Activated T-cell treated with anti-CD3 and anti-CD28 coated beads, Interleukin-2, amount 50 U/mL, for 24 hours (primary cell): ENCODE measurements at regions not wholly inside any gene's neighbourhood (a gene's known extent, or its start where the extent isn't known, plus 50 kb on each side); places are given as distances from the start of the nearest gene placed in this dataset.

Experiments used
- DNase-seq: peaks from one replicate; pipeline ENCODE4 v3.0.0-alpha.2; 2020
- H3K27ac Mint-ChIP-seq: 2 replicates; pipeline ENCODE4 v1.8.0; 2020; ENCODE audit warnings: mild to moderate bottlenecking, mixed read lengths
- H3K27me3 Mint-ChIP-seq: 2 replicates; pipeline ENCODE4 v1.8.0; 2020; ENCODE audit warnings: mixed read lengths
- H3K36me3 Mint-ChIP-seq: 2 replicates; pipeline ENCODE4 v1.8.0; 2020; ENCODE audit warnings: low read depth, mixed read lengths
- H3K4me1 Mint-ChIP-seq: 2 replicates; pipeline ENCODE4 v1.8.0; 2020; ENCODE audit warnings: low read depth, mixed read lengths
- H3K4me3 Mint-ChIP-seq: 2 replicates; pipeline ENCODE4 v1.8.0; 2020; ENCODE audit warnings: mild to moderate bottlenecking, moderate library complexity, mixed read lengths
- H3K9me3 Mint-ChIP-seq: 2 replicates; pipeline ENCODE4 v1.8.0; 2020; ENCODE audit warnings: mixed read lengths

GRCh38 chr13:68168448-68168847, 938.3 kb upstream of the PCDH9 start:
- Mint-ChIP-seq H3K9me3 (peaks cover 13% of the 10 kb centered on the region), H3K36me3 (no peaks in the 10 kb centered on the region), H3K27ac (no peak overlapping the region), H3K4me1 (no peaks in the 10 kb centered on the region), H3K4me3 (no peak overlapping the region), H3K27me3 (no peaks in the 10 kb centered on the region)
- no peak for DNase-seq

- Mint-ChIP-seq H3K4me1 (no peaks in the 10 kb centered on the region), H3K27me3 (no peaks in the 10 kb centered on the region), H3K27ac (no peak overlapping the region), H3K4me3 (no peak overlapping the region), H3K9me3 (peaks cover 20% of the 10 kb centered on the region), H3K36me3 (no peaks in the 10 kb centered on the region)
- no peak for DNase-seq
These were observed 930.3 kb upstream of the PCDH9 start for GRCh38 chr13:68160466-68160865.

GRCh38 chr13:68152414-68152813, 922.3 kb upstream of the PCDH9 start:
- Mint-ChIP-seq H3K27me3 (no peaks in the 10 kb centered on the region), H3K9me3 (peaks cover 30% of the 10 kb centered on the region), H3K4me3 (no peak overlapping the region), H3K27ac (no peak overlapping the region), H3K36me3 (no peaks in the 10 kb centered on the region), H3K4me1 (no peaks in the 10 kb centered on the region)
- no peak for DNase-seq

- Mint-ChIP-seq H3K27ac (no peak overlapping the region), H3K4me1 (no peaks in the 10 kb centered on the region), H3K4me3 (no peak overlapping the region), H3K9me3 (peaks cover 9% of the 10 kb centered on the region), H3K27me3 (no peaks in the 10 kb centered on the region), H3K36me3 (no peaks in the 10 kb centered on the region)
- DNase-seq, result no peak
These were observed 915.7 kb upstream of the PCDH9 start for GRCh38 chr13:68145852-68146251.

GRCh38 chr13:68128297-68128915, 898.3 kb upstream of the PCDH9 start:
- Mint-ChIP-seq H3K36me3 (no peaks in the 10 kb centered on the region), H3K4me1 (no peaks in the 10 kb centered on the region), H3K27me3 (no peaks in the 10 kb centered on the region), H3K27ac (no peak overlapping the region), H3K4me3 (no peak overlapping the region), H3K9me3 (peaks cover 6% of the 10 kb centered on the region)
- no peak for DNase-seq

- H3K9me3 Mint-ChIP-seq, result peaks cover 6% of the 10 kb centered on the region
- no peaks in the 10 kb centered on the region for H3K36me3 Mint-ChIP-seq
- H3K4me3 Mint-ChIP-seq, result no peak overlapping the region
- DNase-seq, result no peak
- H3K4me1 Mint-ChIP-seq, result no peaks in the 10 kb centered on the region
- H3K27ac Mint-ChIP-seq, result no peak overlapping the region
- no peaks in the 10 kb centered on the region for H3K27me3 Mint-ChIP-seq
These were observed 894.9 kb upstream of the PCDH9 start for GRCh38 chr13:68125087-68125480.

- H3K27me3 Mint-ChIP-seq, result no peaks in the 10 kb centered on the region
- no peak for DNase-seq
- H3K4me3 Mint-ChIP-seq, result no peak overlapping the region
- H3K36me3 Mint-ChIP-seq, result no peaks in the 10 kb centered on the region
- H3K27ac Mint-ChIP-seq, result no peak overlapping the region
- H3K4me1 Mint-ChIP-seq, result no peaks in the 10 kb centered on the region
- H3K9me3 Mint-ChIP-seq, result peaks cover 6% of the 10 kb centered on the region
These were observed 894.4 kb upstream of the PCDH9 start for GRCh38 chr13:68124437-68125086.

GRCh38 chr13:68110178-68110768, 880.1 kb upstream of the PCDH9 start:
- DNase-seq, result no peak
- H3K9me3 Mint-ChIP-seq, result peaks cover 35% of the 10 kb centered on the region
- no peak overlapping the region for H3K4me3 Mint-ChIP-seq
- no peaks in the 10 kb centered on the region for H3K4me1 Mint-ChIP-seq
- no peak overlapping the region for H3K27ac Mint-ChIP-seq
- H3K27me3 Mint-ChIP-seq, result no peaks in the 10 kb centered on the region
- no peaks in the 10 kb centered on the region for H3K36me3 Mint-ChIP-seq

- Mint-ChIP-seq H3K9me3 (peaks cover 30% of the 10 kb centered on the region), H3K4me3 (no peak overlapping the region), H3K27me3 (no peaks in the 10 kb centered on the region), H3K36me3 (no peaks in the 10 kb centered on the region), H3K4me1 (no peaks in the 10 kb centered on the region), H3K27ac (no peak overlapping the region)
- DNase-seq, result no peak
These were observed 877.5 kb upstream of the PCDH9 start for GRCh38 chr13:68107667-68108066.

GRCh38 chr13:68099631-68100030, 869.5 kb upstream of the PCDH9 start:
- Mint-ChIP-seq H3K27ac (no peak overlapping the region), H3K4me1 (no peaks in the 10 kb centered on the region), H3K9me3 (peaks cover 33% of the 10 kb centered on the region), H3K4me3 (no peak overlapping the region), H3K36me3 (no peaks in the 10 kb centered on the region), H3K27me3 (no peaks in the 10 kb centered on the region)
- DNase-seq, result no peak

GRCh38 chr13:68081061-68081460, 850.9 kb upstream of the PCDH9 start:
- Mint-ChIP-seq H3K9me3 (peaks cover 10% of the 10 kb centered on the region), H3K36me3 (no peaks in the 10 kb centered on the region), H3K27me3 (no peaks in the 10 kb centered on the region), H3K4me3 (no peak overlapping the region), H3K27ac (no peak overlapping the region), H3K4me1 (no peaks in the 10 kb centered on the region)
- DNase-seq, result no peak

- H3K27me3 Mint-ChIP-seq, result no peaks in the 10 kb centered on the region
- DNase-seq, result no peak
- no peaks in the 10 kb centered on the region for H3K4me1 Mint-ChIP-seq
- H3K27ac Mint-ChIP-seq, result no peak overlapping the region
- no peaks in the 10 kb centered on the region for H3K36me3 Mint-ChIP-seq
- no peak overlapping the region for H3K4me3 Mint-ChIP-seq
- peaks cover 10% of the 10 kb centered on the region for H3K9me3 Mint-ChIP-seq
These were observed 848.7 kb upstream of the PCDH9 start for GRCh38 chr13:68078874-68079273.

- H3K4me3 Mint-ChIP-seq, result no peak overlapping the region
- no peaks in the 10 kb centered on the region for H3K4me1 Mint-ChIP-seq
- DNase-seq, result no peak
- H3K36me3 Mint-ChIP-seq, result no peaks in the 10 kb centered on the region
- H3K27ac Mint-ChIP-seq, result no peak overlapping the region
- H3K27me3 Mint-ChIP-seq, result no peaks in the 10 kb centered on the region
- H3K9me3 Mint-ChIP-seq, result peaks cover 10% of the 10 kb centered on the region
These were observed 848.3 kb upstream of the PCDH9 start for GRCh38 chr13:68078469-68078868.

- Mint-ChIP-seq H3K27ac (no peak overlapping the region), H3K9me3 (peaks cover 10% of the 10 kb centered on the region), H3K36me3 (no peaks in the 10 kb centered on the region), H3K27me3 (no peaks in the 10 kb centered on the region), H3K4me3 (no peak overlapping the region), H3K4me1 (no peaks in the 10 kb centered on the region)
- DNase-seq, result no peak
These were observed 845.9 kb upstream of the PCDH9 start for GRCh38 chr13:68076046-68076445.

GRCh38 chr13:68066879-68067513, 836.9 kb upstream of the PCDH9 start:
- Mint-ChIP-seq H3K4me1 (no peaks in the 10 kb centered on the region), H3K27ac (no peak overlapping the region), H3K9me3 (peaks cover 5% of the 10 kb centered on the region), H3K4me3 (no peak overlapping the region), H3K36me3 (no peaks in the 10 kb centered on the region), H3K27me3 (no peaks in the 10 kb centered on the region)
- DNase-seq, result no peak
